GM18870 (cell line): ENCODE measurements at regions not wholly inside any gene's neighbourhood (a gene's known extent, or its start where the extent isn't known, plus 50 kb on each side); places are given as distances from the start of the nearest gene placed in this dataset.

ENCODE experiments used
- ATAC-seq: cut with Tn5 transposase; IDR thresholded peaks from one replicate; pipeline ENCODE4 v1.9.1; 2021; ENCODE audit warnings: moderate library complexity; ENCODE audit not compliant: unreplicated experiment

DNA sequence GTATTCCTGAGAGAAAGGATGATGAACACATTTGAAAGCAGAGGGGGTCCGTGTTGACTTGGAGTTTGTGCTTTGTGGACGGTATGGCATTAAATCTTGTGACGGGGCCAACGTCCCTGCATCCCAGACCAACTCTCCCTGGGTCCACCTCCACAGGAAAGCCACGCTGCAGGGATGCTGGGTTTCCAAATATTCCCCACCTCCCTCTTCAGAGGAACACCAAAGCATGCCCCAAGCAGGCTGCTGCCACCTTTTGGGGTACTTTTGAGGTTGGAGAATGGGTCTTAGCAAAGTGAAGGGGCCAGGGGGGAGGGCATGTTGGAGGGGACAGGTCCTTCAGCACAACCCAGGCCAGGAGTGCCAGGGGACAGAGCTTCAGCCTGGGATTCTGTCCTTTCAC is 504.4 kb downstream of the TCERG1L start:
- no peak for ATAC-seq

DNA sequence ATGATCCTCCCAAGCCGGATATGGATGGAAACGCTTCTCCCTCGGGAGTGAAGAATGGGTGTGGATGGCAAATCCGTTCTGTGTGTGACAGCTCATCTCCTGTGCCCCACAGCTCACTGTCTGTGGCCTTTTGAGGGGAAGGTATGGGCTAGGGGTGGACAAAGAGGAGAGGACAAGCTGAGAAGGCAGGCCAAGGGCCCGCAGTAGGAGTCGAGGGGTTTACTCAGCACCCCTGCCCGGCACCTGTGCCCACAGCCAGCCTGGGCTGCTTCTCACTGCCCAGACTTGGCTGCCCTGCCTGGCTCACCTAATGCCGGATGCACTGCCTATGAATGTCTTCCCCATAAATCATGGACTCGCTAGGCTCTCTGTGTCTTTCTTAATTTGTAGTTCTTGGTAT is 503.8 kb downstream of the TCERG1L start:
- no peak for ATAC-seq

DNA sequence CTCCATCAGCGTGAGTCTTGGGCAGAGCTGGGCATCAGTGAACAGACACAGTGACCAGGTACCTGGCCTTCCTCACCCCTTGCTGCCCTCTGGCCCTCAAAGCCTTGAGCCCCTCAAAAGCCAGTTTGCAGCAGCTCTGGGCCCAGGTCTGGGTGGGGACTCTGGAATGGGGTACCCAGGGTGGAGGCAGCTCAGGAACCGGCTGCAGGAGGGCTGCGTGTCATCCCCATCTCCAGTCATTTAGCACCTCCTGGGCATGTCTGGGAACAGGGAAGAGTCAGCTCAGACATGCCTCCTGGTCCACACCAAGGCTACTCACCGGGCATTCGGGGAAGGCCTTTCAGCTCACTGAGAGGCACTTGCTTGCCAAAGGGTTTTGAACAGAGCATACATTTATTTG is 503.3 kb downstream of the TCERG1L start:
- no peak for ATAC-seq

DNA sequence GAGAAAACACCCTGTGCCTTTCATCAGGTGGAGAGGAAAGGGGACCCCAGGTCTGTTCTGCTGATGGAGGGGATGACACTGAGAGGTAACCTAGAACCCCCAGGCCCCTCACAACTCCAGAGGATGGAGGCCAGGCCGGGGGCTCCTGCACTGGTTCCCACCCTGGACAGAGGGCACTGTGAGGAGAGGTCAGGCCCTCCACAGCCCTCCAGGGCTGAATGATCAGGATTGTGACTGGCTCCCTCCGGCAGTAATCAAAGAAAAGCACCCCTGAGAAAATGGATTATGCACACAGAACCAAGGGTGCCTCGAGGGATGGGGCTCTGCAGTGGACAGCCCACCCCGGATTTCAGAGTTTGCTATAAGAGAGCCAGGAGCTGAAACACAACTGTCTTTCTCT is 502.8 kb downstream of the TCERG1L start:
- no peak for ATAC-seq

DNA sequence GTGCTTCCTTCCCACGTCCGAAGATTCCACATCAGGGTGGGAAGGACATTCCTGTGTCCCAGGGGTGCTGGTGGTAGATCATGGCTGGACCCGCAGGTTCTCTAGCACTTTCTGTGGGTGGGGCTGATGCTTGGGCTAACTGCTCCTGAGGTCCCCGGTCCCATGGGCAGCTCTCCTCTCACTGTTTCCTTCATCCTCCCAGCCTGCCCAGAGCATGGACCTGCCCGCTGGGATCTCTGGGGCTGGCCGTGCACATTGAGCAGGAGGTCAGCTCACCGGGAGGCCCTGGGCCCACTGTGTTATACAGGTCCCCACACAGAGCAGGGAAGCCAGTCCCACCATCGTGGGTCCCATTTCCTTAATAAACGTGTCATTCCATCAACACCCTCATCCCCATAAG is 502.3 kb downstream of the TCERG1L start:
- no peak for ATAC-seq

DNA sequence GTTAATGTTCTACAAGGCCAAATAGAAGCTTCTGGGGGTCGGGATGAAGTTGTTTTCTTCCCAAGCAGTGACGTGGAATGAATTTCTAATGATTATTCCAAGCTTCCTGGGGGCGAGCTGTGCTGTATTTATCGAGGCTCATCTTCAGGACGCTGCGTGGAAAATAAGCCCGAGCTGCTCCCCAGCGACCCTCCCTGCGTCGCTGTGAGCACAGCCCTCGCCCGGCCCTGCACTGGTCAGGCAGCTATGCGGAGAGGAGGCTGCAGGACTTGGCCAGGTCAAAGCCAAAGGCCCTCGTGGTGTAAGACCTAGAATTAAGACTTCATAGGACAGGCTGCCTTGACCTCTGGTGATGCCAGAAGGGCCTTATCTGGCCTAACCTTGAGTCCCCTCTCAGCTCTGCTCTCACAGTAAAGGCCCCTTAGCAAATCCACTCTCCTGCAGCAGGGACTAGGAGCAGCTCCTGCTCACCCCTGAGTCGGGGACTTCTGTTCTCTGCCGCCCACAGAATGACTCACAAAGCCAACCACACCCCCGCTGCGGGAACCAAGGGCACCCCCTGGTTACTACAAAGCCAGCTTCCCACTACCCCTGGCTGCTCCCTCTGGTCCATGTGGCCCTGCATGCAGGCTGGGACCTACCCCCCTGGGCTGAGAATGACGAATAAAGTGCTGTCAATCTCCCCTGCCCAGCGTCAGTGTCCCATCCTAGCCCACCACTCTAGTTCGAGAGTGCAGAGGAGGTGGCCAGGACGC is 501.6 kb downstream of the TCERG1L start:
- ATAC-seq = no peak

DNA sequence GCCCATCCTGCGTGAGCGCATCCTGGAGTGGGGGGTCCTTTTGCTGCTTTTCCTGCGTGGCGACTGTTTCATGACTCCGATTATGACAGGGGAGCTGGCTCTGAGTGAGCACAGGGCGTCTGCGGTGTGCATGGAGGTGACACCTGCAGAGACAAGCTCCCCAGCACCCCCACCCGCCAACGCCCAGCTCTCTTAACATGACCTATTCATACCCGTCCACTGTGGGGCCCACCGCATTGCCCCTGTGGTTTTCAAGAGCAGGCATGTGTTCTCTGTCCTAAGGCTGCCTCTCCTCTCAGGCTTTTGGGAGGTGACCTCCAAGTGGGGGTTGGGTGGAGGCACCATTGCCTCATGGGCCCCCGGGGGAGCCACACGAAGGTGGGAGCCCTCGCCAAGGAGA is 500.7 kb downstream of the TCERG1L start:
- ATAC-seq = no peak

DNA sequence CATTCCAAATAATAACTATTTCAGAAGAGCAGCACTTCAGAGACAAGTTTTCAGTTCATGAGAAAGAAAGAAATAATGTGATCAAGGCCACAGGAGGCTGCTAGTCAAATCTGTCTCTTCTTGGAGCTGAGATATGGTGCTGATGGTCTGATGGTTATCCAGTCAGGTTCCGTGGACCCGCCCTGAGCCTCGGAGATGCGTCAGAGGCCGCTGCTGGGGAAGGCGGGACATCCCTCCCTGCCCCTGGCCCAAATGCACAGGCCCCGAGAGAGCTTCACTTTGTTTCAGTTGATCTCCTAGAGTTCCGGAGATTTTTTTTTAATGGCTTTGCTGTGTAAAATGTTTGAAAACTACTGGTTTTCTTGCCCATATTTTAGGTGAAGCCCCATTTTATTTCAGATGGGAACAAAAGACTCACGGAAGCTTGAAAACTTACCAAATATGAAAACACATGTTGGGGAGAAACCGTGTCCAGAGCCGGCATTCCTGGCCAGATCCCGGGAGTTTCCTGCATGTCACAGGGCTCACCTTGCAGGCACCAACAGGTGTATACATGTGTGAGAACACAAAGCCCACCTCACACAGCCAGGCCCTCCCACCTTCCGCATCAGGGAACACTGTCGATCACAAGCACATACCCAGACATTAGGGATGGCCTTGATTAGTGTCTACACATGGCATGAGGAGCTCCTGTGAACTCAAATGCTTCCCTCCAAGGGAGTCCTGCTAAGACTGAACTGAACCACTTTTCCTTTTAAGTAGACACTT is 499.0 kb downstream of the TCERG1L start:
- no peak for ATAC-seq

DNA sequence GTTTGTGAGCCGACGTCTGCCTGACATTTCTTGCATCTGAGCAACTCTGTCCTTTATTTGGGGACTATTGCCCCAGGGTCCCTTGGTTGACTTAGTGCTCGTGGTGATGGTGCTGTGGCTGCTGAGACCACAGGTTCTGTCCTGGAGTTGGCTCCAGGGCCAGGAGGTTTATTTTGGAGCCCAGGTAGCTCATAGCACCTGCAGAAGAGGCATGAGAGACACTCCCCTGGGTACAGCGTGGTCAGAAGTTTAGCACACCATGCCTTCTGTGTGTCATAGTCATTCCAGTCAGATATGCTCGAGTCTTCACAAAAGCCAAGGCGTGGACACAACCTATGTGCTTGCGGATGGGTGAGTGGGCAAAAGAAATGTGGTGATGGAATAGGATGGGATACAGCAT is 496.9 kb downstream of the TCERG1L start:
- no peak for ATAC-seq

DNA sequence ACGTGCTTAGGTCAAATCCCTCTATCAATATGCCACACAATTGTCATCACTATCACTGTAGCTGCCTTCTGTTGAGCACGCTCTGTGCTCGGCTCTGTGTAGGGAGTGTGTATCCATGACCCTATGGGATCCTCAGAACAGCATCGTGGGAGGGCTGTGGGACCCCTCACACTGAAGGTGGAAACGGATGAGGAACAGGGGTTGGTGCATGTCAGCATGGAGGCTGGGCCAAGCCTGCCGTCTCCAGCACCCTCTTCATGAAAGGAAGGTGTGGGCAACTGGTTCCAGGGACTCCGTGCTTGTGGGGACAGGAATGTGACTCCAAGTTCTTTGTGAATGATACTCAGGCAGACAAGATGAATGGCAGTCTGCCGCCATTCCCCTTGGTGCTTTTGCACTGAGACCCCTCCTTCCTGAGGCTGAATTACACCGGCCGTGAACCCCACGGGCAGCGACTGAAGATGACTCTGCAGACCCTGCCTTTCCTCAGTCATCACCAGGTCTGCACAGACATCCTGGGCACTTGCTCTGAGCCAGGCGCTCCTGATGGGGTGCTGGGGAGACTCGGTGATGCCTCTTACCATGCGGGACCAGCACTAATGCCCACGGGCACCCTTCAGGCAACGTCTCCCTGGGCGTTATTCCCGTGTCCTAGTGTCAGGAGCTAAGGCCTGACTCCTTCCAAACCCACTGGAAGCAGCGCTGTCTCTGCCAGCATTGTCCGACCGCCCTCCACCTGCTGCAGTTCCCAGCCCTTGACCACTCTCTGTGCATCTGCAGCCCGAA is 495.2 kb downstream of the TCERG1L start:
- no peak for ATAC-seq

DNA sequence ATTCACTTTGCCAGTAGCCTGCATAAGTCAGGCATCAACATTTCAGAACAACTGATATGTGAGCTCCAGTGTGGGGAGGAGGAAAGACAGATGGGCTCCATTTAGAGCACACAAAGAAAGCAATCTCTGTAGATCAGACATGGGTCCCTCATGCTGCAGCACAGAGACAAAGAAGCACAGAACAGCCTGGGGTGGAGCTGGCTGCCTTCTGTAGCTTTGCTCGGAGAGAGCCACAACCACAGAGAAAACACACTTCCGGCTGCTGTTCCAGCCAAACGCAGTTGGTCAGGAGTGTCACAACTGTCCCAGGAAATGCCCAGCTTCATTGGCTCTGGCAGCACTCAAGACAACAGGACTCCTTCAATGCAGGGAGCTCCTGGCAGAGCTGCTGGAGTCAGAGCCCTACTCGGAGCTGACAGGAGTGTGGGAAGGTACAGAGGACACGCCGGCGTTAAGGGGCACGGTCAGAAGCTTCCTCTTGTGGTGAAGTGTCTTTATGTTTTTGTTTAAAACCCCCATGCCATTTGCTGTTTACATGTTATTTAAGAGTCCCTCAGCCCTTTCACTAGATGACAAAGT is 494.4 kb downstream of the TCERG1L start:
- no peak for ATAC-seq

DNA sequence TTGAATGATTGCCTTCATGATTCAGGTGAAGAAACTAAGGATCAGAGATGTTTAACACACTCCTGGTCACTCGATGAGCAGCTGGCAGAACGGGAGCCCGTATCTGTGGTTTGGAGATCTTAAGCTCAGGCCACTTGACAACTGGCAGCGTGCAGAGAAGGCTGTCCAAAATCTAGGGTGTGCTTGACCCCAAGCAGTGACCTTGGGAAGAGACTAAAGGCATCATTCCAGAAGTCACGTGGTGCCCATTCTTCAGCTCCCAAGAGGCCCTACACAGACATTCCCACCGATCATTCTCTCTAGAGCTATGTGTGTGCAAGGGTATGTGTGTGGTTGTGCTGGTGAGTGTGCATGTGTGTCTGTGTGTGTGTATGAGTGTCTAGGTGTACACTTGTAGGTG is 493.8 kb downstream of the TCERG1L start:
- ATAC-seq = no peak

DNA sequence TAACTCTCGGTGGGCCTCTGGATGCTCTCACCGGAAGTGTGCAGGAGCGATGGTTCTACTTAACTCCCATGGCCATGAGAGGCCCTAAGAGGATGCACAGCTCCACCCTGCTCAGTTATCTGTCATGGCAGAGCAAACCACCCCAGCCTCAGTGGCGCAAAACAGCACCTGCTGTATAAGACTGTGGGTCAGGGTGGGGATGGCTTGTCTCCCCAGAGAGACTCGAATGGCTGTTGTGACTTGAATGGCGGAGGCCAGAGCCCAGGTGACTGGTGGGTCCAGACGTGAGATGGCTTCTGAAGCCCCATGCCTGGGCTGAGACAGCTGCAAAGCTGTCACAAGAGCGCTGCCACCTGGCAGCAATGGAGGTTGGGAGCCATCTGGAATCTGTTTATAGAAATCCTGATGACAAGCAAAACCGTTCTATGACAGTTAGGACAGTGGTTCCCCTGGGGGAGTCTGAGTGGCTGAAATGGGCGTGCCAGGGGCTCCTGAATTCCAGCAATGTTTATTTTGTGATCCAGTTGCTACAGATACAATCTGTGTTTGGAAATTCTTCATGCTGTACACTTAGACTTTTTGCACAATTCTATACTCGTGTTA is 490.5 kb downstream of the TCERG1L start:
- ATAC-seq = no peak

DNA sequence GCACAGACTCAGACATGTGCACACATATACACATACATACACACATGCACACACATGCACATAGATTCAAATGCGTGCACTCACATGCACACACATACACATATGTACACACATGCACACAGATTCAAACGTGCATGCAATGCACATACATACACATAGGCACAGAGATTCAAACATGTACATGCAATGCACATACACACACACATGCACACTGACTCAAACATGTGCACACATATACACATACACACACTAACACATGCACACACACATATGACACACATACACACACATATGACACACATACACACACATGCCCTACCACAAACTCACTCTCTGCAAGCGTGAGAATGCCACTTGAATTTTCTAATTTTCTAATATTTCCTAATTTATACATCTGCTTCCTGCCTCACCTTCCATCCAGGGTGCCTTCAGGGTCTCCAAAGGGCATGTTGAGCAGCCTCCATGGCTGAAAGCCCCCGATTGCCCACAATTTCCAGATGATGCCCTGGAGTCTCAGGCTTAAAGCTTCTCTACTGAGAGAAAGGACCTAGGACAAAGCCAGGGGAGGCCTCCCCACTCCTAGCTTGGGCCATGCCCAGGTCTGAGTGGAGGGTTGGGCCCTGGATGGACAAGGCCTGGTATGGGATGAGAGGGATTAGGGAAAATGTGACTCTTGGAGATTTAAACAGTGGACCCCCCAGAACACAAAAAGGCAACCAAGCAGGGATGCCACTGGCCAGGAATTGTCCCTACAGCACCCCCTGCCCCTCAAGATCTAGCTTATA is 487.1 kb downstream of the TCERG1L start:
- ATAC-seq = no peak

DNA sequence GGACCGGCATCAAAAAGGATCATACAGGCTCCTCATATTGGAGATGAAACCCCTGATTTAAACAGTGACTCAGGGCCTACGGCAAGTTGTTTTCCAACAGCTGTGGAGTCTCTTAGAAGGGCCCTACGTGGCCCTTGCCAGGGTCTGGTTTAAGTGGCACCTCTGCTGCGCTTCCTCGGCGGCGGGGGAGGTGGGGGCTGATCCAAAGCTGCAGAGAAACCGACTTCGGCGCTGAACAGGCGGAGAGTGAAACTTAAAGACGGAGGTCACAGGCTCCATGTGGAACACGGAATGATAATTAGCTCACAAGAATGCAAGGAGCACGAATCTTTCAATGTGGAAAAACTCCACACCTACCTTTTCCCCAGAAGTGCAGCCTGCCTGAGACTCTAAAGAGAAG is 477.9 kb downstream of the TCERG1L start:
- ATAC-seq = no peak

DNA sequence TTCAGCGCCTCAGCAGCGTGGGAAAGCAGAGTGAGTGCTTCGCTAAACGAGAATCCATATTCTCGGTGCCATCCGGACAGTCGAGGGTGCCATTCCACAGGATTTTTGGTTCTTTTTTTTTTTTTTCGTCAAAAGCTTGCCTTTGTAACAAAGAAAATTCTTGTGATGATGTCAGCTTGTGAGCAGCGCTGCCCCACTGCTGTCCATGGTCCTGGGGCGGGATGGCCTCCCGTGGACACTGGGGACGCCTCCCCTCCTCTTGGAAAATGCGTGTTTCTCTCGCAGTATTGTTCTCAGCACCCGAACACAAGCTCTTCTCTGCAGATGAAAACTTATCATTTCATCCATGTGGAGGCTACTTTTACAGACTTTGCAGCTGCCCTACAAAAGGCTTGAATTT is 477.4 kb downstream of the TCERG1L start:
- ATAC-seq = no peak

DNA sequence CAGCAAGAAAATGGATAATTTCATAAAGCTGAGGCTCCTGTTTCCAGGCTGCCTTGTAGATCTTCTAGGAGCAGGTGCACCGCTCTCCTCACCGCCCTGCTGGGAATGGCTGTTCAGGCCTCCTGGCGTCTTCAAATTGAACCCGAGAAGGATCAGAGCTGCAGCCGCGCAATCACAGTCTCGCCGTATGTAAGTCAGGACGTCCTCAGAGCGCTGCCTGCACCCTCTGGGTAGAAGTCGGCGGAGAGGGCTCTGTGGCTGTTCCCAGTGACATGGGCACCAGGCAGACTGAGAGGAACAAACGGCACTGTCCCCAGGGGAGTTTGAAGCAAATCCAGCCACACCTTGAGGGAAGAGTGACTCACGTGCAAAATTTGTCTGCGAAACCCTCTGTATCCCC is 476.9 kb downstream of the TCERG1L start:
- no peak for ATAC-seq

DNA sequence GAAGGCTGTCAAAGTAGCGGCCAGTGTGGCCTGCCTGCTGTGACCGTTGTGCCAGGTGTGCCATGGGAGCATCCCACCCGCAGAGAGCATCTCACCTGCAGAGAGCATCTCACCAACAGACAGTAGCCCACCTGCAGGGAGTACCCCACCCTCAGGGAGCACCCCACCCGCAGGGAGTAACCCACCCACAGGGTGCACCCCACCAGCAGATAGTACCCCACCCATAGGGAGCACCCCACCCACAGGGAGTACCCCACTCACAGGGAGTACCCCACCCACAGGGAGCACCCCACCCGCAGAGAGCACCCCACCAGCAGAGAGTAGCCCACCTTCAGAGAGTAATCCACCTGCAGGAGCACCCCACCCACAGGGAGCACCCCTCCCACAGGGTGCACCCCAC is 476.5 kb downstream of the TCERG1L start:
- no peak for ATAC-seq

DNA sequence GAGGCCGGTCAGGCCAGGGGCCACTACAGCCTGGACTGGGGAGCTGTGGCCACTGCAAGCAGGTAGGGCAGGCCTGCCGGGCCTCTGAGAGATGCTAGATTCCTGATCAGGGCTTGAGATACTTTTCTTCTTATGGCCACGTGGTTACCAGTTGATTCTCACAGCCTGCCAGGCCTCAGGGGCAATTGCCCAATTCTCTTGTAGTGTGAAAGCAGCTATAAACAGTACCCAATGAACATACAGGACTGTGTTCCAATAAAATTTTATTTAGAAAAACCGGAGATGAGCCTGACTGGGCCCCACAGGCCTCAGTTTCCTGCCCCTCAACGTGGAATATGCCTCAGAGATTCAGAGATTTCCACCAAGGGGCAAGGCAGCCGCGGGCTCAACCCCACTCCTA is 475.2 kb downstream of the TCERG1L start:
- ATAC-seq = no peak

DNA sequence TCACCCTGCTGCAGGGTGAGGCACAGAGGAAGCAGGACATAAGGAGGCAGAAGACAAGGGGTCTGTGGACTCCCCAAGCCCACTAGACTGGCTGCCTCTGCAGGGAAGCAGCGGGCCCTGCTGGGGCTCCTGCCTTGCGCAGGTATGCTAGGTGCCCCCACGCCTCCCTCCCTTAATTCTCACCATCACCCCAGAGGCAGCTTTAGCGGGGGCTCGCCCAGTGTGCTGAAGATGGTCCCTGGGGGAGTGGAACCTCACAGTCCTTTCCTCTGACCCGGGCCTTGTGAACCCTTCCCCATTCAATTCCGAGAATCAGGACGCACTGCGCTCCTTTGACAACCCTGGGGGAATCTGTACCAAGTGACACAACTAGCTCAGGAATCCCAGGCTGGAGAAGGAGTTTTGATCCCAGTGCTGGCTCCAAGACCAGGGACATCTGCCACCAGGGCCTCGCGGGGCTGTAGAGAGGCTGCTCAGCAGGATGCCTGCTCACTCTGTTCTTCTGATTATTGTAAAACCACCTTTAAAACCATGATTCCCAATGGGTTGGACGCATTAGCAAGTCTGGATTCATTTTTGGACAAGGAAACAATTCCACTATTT is 468.4 kb downstream of the TCERG1L start:
- no peak for ATAC-seq
